IMR-90 (cell line): ENCODE measurements at regions not wholly inside any gene's neighbourhood (a gene's known extent, or its start where the extent isn't known, plus 50 kb on each side); places are given as distances from the start of the nearest gene placed in this dataset.

Source experiments
- ATAC-seq: fragments of 200-7000 bp; cut with Tn5 transposase; 2 replicates; pipeline ENCODE4 v1.9.1; 2020; ENCODE audit warnings: low read depth, mild to moderate bottlenecking, moderate library complexity
- BruUV-seq: library from RNA; stranded (reverse); fragments of 400-500 nt; replicated peaks from 2 replicates; lab custom pipeline; 2021; lab: Mats Ljungman, UMichigan
- CTCF ChIA-PET: fragments of 300-600 bp; formaldehyde crosslinking; extraction: SDS; loops from one replicate; lab custom pipeline; 2021; ENCODE audit warnings: antibody characterized with exemption; lab: Yijun Ruan, JAX
- POLR2A ChIA-PET: fragments of 300-600 bp; sonication (Branson Sonifier 250); formaldehyde crosslinking; loops from one replicate; lab custom pipeline; 2022; ENCODE audit warnings: antibody characterized with exemption; ENCODE audit not compliant: unreplicated experiment; lab: Charles Lee
- DNase-seq: peaks from one replicate; pipeline ENCODE4 v3.0.0; 2013
- H2AFZ ChIP-seq: replicated peaks from 2 replicates; pipeline ENCODE3; 2013; ENCODE audit warnings: low read length, mild to moderate bottlenecking; ENCODE audit not compliant: poor library complexity
- H2AK5ac ChIP-seq: 2 replicates; pipeline ENCODE4 v1.6.1; 2013; ENCODE audit warnings: low read depth, low read length, inconsistent platforms
- H2AK9ac ChIP-seq: replicated peaks from 2 replicates; pipeline ENCODE3; 2013; ENCODE audit warnings: mild to moderate bottlenecking, low read depth, low read length, moderate library complexity; ENCODE audit not compliant: poor library complexity
- H2BK120ac ChIP-seq: 2 replicates; pipeline ENCODE4 v1.6.1; 2013; ENCODE audit warnings: low read depth, low read length, inconsistent platforms
- H2BK15ac ChIP-seq: 3 replicates; pipeline ENCODE4 v1.6.1; 2013; ENCODE audit warnings: low read depth, low read length, inconsistent platforms
- H2BK20ac ChIP-seq: 2 replicates; pipeline ENCODE4 v1.6.1; 2013; ENCODE audit warnings: low read depth, mild to moderate bottlenecking, inconsistent platforms, low read length, moderate library complexity
- H2BK5ac ChIP-seq: 2 replicates; pipeline ENCODE4 v1.6.1; 2013; ENCODE audit warnings: mild to moderate bottlenecking, low read depth, low read length, inconsistent platforms; ENCODE audit not compliant: poor library complexity, severe bottlenecking
- H3K14ac ChIP-seq: replicated peaks from 2 replicates; pipeline ENCODE4 v1.6.1; 2013; ENCODE audit warnings: low read depth, low read length, inconsistent platforms
- H3K18ac ChIP-seq: 2 replicates; pipeline ENCODE4 v1.6.1; 2013; ENCODE audit warnings: low read depth, low read length, control low read depth
- H3K23ac ChIP-seq: 2 replicates; pipeline ENCODE4 v1.6.1; 2013; ENCODE audit warnings: low read depth, low read length, inconsistent platforms
- H3K27ac ChIP-seq: 2 replicates; pipeline ENCODE4 v1.5.1; 2013; ENCODE audit warnings: mild to moderate bottlenecking, control low read depth, low read length; ENCODE audit not compliant: insufficient read depth
- H3K27me3 ChIP-seq: 2 replicates; pipeline ENCODE4 v1.6.1; 2013; ENCODE audit warnings: low read length; ENCODE audit not compliant: control insufficient read depth, insufficient read depth
- H3K36me3 ChIP-seq: 2 replicates; pipeline ENCODE4 v1.6.1; 2013; ENCODE audit warnings: low read length, mixed read lengths; ENCODE audit not compliant: control insufficient read depth, insufficient read depth
- H3K4ac ChIP-seq: 2 replicates; pipeline ENCODE4 v1.6.1; 2013; ENCODE audit warnings: low read depth, low read length, inconsistent platforms
- H3K4me1 ChIP-seq: 2 replicates; pipeline ENCODE4 v1.6.1; 2013; ENCODE audit warnings: low read length, mixed read lengths; ENCODE audit not compliant: control insufficient read depth, insufficient read depth
- H3K4me2 ChIP-seq: 2 replicates; pipeline ENCODE4 v1.6.1; 2013; ENCODE audit warnings: low read depth, mild to moderate bottlenecking, control low read depth, low read length, moderate library complexity
- H3K4me3 ChIP-seq: 2 replicates; pipeline ENCODE4 v1.5.1; 2013; ENCODE audit warnings: low read depth, mild to moderate bottlenecking, control low read depth, low read length, moderate library complexity; ENCODE audit not compliant: insufficient read depth
- H3K56ac ChIP-seq: 2 replicates; pipeline ENCODE4 v1.6.1; 2013; ENCODE audit warnings: low read length, inconsistent platforms; ENCODE audit not compliant: insufficient read depth; ENCODE audit errors: extremely low read depth
- H3K79me1 ChIP-seq, 2 experiments: 2 replicates each; pipeline ENCODE4 v1.6.1; 2013; ENCODE audit warnings: low read length in 2 of 2, inconsistent platforms in 1 of 2, low read depth in 1 of 2
- H3K9ac ChIP-seq: 2 replicates; pipeline ENCODE4 v1.6.1; 2013; ENCODE audit warnings: low read depth, low read length, control low read depth
- H3K9me1 ChIP-seq: 2 replicates; pipeline ENCODE4 v1.6.1; 2013; ENCODE audit warnings: low read length, inconsistent platforms; ENCODE audit not compliant: insufficient read depth
- H3K9me3 ChIP-seq: 2 replicates; pipeline ENCODE4 v1.6.1; 2013; ENCODE audit warnings: low read length; ENCODE audit not compliant: control insufficient read depth, insufficient read depth
- H4K20me1 ChIP-seq: 2 replicates; pipeline ENCODE4 v1.6.1; 2013; ENCODE audit warnings: low read length, inconsistent platforms; ENCODE audit not compliant: insufficient read depth
- H4K5ac ChIP-seq: 2 replicates; pipeline ENCODE4 v1.6.1; 2013; ENCODE audit warnings: mild to moderate bottlenecking, low read depth, low read length, control low read depth
- H4K8ac ChIP-seq, 2 experiments: 2 replicates each; pipeline ENCODE4 v1.6.1; 2013; ENCODE audit warnings: low read depth in 2 of 2, low read length in 2 of 2, control low read depth in 1 of 2, inconsistent platforms in 1 of 2
- H4K91ac ChIP-seq: 2 replicates; pipeline ENCODE4 v1.6.1; 2013; ENCODE audit warnings: low read depth, low read length, inconsistent platforms; ENCODE audit not compliant: insufficient read depth
- MAZ ChIP-seq: IDR thresholded peaks from 2 replicates; pipeline ENCODE4 v1.6.1; 2012; ENCODE audit warnings: low read depth, mild to moderate bottlenecking, low read length, improper control_type of control experiment, moderate library complexity, borderline replicate concordance
- NFE2L2 ChIP-seq: fragments of 150-350 bp; IDR thresholded peaks from 2 replicates; pipeline ENCODE4 v1.6.1; 2016; ENCODE audit warnings: low read depth, mild to moderate bottlenecking, low read length
- POLR2A ChIP-seq: IDR thresholded peaks from 2 replicates; pipeline ENCODE4 v1.6.1; 2012; ENCODE audit warnings: mild to moderate bottlenecking, low read depth, low read length
- RAD21 ChIP-seq: IDR thresholded peaks from 2 replicates; pipeline ENCODE4 v1.6.1; 2012; ENCODE audit warnings: low read length, improper control_type of control experiment
- RFX5 ChIP-seq: IDR thresholded peaks from 2 replicates; pipeline ENCODE4 v1.8.0; 2012; ENCODE audit warnings: low read depth, mild to moderate bottlenecking, low read length, moderate library complexity
- dilution Hi-C: fragments of 300-500 bp; cut with HindIII; formaldehyde crosslinking; loops from one replicate; pipeline ENCODE4 v1.14.3; 2018; ENCODE audit warnings: low sequenced_read_pairs; ENCODE audit not compliant: unreplicated experiment
- in situ Hi-C: fragments of 300-500 bp; cut with MboI; formaldehyde crosslinking; loops from 3 replicates; pipeline ENCODE4 v1.14.3; 2019; ENCODE audit warnings: low sequenced_read_pairs, inconsistent platforms, mixed read lengths
- intact Hi-C: fragments of 100-400 bp; cut with micrococcal nuclease; formaldehyde crosslinking; loops from 2 replicates; pipeline ENCODE4 v1.10.0; 2022

DNA sequence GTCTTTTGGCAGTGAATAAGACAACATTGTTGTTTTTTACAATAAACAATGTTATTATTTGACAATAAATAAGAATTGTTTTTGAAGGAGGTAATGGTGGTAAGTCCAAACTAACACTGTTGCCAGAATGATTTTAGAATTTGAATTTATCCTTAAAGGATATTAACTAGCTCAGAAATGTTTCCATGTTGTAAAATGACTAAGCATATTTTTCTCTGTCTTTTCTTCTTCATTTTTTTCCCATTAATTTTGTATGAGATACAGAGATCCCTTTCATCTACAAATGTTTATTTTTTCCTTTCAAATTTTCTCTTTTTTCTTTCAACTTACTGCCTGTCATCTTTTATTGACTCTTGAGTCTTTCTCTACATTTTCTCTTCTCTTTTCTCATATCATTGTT lies 66.5 kb upstream of the DOCK10 start:
- peak overlapping the region; percentile 70; the same call in 1 of the 2 replicates for H2BK20ac ChIP-seq
- no peak overlapping the region; the same call in 1 of the 2 replicates for H3K18ac ChIP-seq
- H4K91ac ChIP-seq: no peak overlapping the region
- no peak overlapping the region for H3K4ac ChIP-seq
- no peak overlapping the region for H2AK5ac ChIP-seq
- H2BK120ac ChIP-seq: 0 out of 2 replicates have a peak overlapping the region, but pooled peaks have one; percentile 5
- H4K8ac ChIP-seq: no peak overlapping the region
- H3K9ac ChIP-seq: no peak overlapping the region
- no peaks in the 10 kb centered on the region for H4K20me1 ChIP-seq
- H3K4me1 ChIP-seq: peaks cover 3% of the 10 kb centered on the region; the same call in 1 of the 2 replicates
- H2BK15ac ChIP-seq: no peak overlapping the region
- no peak overlapping the region for H3K27ac ChIP-seq
- H3K56ac ChIP-seq: no peak overlapping the region
- dilution Hi-C loops: no loop called here
- no peaks in the 10 kb centered on the region for H3K9me1 ChIP-seq
- BruUV-seq: no TSS peak
- no peak overlapping the region for H2BK5ac ChIP-seq
- H3K79me1 ChIP-seq: no peaks in the 10 kb centered on the region
- no peak overlapping the region for H3K4me2 ChIP-seq
- POLR2A ChIA-PET: interaction anchor here (0.5 kb wide), 1 partner anchor 1134 kb away, joined by 20 read pairs; no protein-coding TSS in a partner anchor
- no peak overlapping the region for H3K14ac ChIP-seq
- H3K27me3 ChIP-seq: no peaks in the 10 kb centered on the region
- CTCF ChIA-PET: interaction anchor here (0.5 to 0.7 kb wide), 2 partner anchors 92 to 196 kb away, joined by 5 to 6 read pairs; no protein-coding TSS in a partner anchor
- no peak overlapping the region for H4K5ac ChIP-seq
- H3K23ac ChIP-seq: no peak overlapping the region
- DNase-seq (no peak), ATAC-seq (no peak)
- no peaks in the 10 kb centered on the region for H3K36me3 ChIP-seq
- H3K4me3 ChIP-seq: no peak overlapping the region
- intact Hi-C loops: loop anchor here (10.0 kb wide), 1 partner anchor 294 kb away; no protein-coding TSS in a partner anchor
- H2AFZ ChIP-seq: no peak overlapping the region
- in situ Hi-C loops: loop anchor here (25.0 kb wide), 1 partner anchor 1678 kb away; the partner anchor contains the start of gene IRS1
- H2AK9ac ChIP-seq: no peak overlapping the region
- H3K9me3 ChIP-seq: no peaks in the 10 kb centered on the region
- TF ChIP-seq NFE2L2 (peak; percentile 60), RAD21 (no peak), MAZ (no peak), POLR2A (no peak), RFX5 (no peak)
